OCI-LY1 (cell line): ENCODE measurements at regions not wholly inside any gene's neighbourhood (a gene's known extent, or its start where the extent isn't known, plus 50 kb on each side); places are given as distances from the start of the nearest gene placed in this dataset.
"Not testable (repeated sequence)": the region's sequence is repeated elsewhere in the genome, so short reads cannot be mapped to it uniquely, and the experiment has no call there.

Source experiments
- CTCF ChIP-seq: fragments of 200-600 bp; sonication (generic), shearing (Covaris generic); IDR thresholded peaks from 2 replicates; pipeline ENCODE4 v1.5.1; 2017; ENCODE audit warnings: mild to moderate bottlenecking, antibody characterized with exemption, low read length, moderate library complexity, mixed read lengths
- EZH2 ChIP-seq: fragments of 200-600 bp; sonication (generic), shearing (Covaris generic); IDR thresholded peaks from 2 replicates; pipeline ENCODE4 v1.8.0; 2017; ENCODE audit warnings: borderline replicate concordance, mixed run types, mild to moderate bottlenecking, antibody characterized with exemption, low read length, moderate library complexity, mixed read lengths

- TF ChIP-seq CTCF, EZH2: not testable (repeated sequence)
Measured at GRCh38 chr13:67508275-67508674, 278.1 kb upstream of the PCDH9 start.
